C4-2B (cell line): ENCODE measurements at regions not wholly inside any gene's neighbourhood (a gene's known extent, or its start where the extent isn't known, plus 50 kb on each side); places are given as distances from the start of the nearest gene placed in this dataset.

Source experiments
- H3K27ac ChIP-seq: fragments of 450-650 bp; 2 replicates; pipeline ENCODE4 v1.5.1; 2017
- CTCF ChIP-seq: fragments of 450-650 bp; conservative IDR thresholded peaks from 2 replicates; pipeline ENCODE4 v1.5.1; 2017; ENCODE audit warnings: mild to moderate bottlenecking
- ZFX ChIP-seq: fragments of 450-650 bp; IDR thresholded peaks from 2 replicates; pipeline ENCODE4 v1.6.1; 2017

GRCh38 chr21:35896060-35896459 lies 164.3 kb downstream of the SETD4 start:
- no peak for TF ChIP-seq CTCF
- no peak for TF ChIP-seq ZFX
- no peak overlapping the region for H3K27ac ChIP-seq

GRCh38 chr21:35895598-35895997 lies 164.7 kb downstream of the SETD4 start:
- no peak overlapping the region for H3K27ac ChIP-seq
- TF ChIP-seq CTCF (no peak), ZFX (no peak)

GRCh38 chr21:35893156-35893555 lies 167.2 kb downstream of the SETD4 start:
- no peak overlapping the region for H3K27ac ChIP-seq
- TF ChIP-seq CTCF (no peak), ZFX (no peak)

- H3K27ac ChIP-seq: no peak overlapping the region
- TF ChIP-seq CTCF: no peak
- no peak for TF ChIP-seq ZFX
These were observed 173.4 kb downstream of the SETD4 start for GRCh38 chr21:35886887-35887286.

GRCh38 chr21:35885942-35886541 lies 174.3 kb downstream of the SETD4 start:
- TF ChIP-seq CTCF: no peak
- no peak for TF ChIP-seq ZFX
- no peak overlapping the region for H3K27ac ChIP-seq

- TF ChIP-seq CTCF (no peak), ZFX (no peak)
- no peak overlapping the region for H3K27ac ChIP-seq
These were observed 177.5 kb downstream of the SETD4 start for GRCh38 chr21:35882791-35883240.

GRCh38 chr21:35873441-35873840 lies 186.9 kb downstream of the SETD4 start:
- TF ChIP-seq CTCF: no peak
- TF ChIP-seq ZFX: no peak
- no peak overlapping the region for H3K27ac ChIP-seq
